ENCODE measurements at regions not wholly inside any gene's neighbourhood (a gene's known extent, or its start where the extent isn't known, plus 50 kb on each side); places are given as distances from the start of the nearest gene placed in this dataset.

DNA sequence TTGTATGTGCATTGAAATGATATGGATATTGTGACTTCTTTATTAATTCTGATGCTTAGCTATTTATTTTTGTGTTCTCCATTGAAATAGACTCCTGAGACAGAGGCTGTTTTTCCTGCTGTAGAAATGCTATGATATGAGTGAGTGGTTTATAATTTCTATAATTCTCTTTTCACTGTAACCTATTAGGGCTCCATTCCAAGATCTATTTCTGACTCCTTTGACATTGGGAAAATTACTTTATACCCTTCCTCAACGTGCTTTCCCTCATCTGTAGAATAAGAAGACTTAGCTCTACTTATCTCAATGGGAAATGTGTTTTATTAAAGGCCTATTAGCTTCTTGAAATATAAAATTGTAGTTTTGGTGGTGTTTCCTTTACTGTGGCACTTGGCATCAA lies 144.5 kb upstream of the RPRM start:
- intact Hi-C loops (cut with DNase I), result no loop called here
- ATAC-seq, result no peak
- no peak for DNase-seq
- H3K4me1 ChIP-seq, result no peaks in the 10 kb centered on the region
- H3K36me3 ChIP-seq, result no peaks in the 10 kb centered on the region
- H3K9me3 ChIP-seq, result peaks cover 14% of the 10 kb centered on the region
- H3K27ac ChIP-seq, result no peak overlapping the region
- no peak overlapping the region for H3K4me3 ChIP-seq
- TF ChIP-seq, protein P1, sequence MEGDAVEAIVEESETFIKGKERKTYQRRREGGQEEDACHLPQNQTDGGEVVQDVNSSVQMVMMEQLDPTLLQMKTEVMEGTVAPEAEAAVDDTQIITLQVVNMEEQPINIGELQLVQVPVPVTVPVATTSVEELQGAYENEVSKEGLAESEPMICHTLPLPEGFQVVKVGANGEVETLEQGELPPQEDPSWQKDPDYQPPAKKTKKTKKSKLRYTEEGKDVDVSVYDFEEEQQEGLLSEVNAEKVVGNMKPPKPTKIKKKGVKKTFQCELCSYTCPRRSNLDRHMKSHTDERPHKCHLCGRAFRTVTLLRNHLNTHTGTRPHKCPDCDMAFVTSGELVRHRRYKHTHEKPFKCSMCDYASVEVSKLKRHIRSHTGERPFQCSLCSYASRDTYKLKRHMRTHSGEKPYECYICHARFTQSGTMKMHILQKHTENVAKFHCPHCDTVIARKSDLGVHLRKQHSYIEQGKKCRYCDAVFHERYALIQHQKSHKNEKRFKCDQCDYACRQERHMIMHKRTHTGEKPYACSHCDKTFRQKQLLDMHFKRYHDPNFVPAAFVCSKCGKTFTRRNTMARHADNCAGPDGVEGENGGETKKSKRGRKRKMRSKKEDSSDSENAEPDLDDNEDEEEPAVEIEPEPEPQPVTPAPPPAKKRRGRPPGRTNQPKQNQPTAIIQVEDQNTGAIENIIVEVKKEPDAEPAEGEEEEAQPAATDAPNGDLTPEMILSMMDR (IDR thresholded peaks at IDR 0.05), result no peak
- H3K27me3 ChIP-seq (ENCODE audit: low read depth), result no peaks in the 10 kb centered on the region

DNA sequence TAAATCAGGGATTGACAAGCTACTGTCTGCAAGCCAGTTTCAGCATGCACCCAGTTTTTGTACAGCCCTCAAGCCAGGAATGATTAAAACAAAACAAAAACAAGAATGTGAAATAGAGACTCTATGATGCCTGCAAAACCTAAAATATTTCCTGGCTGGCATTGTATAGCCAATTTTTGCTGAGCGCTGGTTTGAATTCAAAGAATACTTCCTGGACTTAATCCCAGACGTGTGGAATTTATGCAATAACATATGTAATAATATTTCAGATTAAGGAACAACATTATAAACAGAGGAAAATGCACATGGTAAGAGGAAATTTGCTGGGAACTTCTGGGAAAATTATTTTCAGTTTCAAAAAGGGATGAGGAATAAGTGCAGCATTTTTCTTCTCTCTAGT lies 148.1 kb upstream of the RPRM start:
- Histone ChIP-seq H3K36me3 (no peaks in the 10 kb centered on the region), H3K4me3 (no peak overlapping the region), H3K27me3 (ENCODE audit: low read depth) (no peaks in the 10 kb centered on the region), H3K4me1 (no peaks in the 10 kb centered on the region), H3K27ac (no peak overlapping the region), H3K9me3 (no peaks in the 10 kb centered on the region)
- TF ChIP-seq, protein P1 (IDR thresholded peaks at IDR 0.05), result no peak
- intact Hi-C loops (cut with DNase I), result no loop called here
- DNase-seq (no peak), ATAC-seq (no peak)

DNA sequence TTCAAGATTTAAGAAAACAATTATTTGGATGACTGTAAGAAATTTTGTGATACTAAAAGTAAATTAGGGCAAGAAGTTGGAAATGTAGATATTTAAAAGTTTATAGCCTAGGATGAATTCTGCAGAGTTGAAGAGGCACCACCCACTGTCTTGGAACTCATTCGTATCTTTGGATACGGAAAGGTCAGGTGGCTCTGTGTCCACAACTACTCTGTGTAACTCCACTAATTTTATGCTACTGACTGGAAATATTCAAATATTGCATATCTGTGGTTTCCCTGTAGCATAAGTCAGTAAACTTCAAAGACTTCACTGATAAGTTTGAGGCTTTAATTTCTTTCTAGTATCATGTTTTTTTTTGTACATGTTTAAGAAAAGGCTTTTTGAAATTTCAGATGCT lies 156.9 kb upstream of the RPRM start:
- no peak for ATAC-seq

DNA sequence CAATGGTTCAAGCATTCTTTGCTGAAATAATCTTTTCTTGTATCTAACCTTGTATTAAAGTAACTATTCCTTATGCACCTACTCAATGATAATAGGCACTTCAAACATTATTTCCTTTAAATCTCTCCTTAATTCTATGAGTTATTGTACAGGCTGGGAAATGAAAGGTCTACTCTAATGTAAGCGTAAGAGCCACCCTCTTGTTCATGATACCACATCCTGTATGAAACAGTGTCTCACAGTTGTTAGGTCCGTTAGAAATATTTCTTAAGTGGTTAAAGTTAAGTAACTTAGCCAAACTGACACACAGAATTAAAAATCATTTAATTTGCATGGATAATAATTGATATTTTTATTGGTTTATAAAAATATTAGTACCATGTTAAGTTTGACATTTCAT lies 162.5 kb upstream of the RPRM start:
- intact Hi-C loops (cut with DNase I), result no loop called here
- TF ChIP-seq, protein P1 (IDR thresholded peaks at IDR 0.05), result no peak
- Histone ChIP-seq H3K4me1 (no peaks in the 10 kb centered on the region), H3K27ac (no peak overlapping the region), H3K36me3 (no peaks in the 10 kb centered on the region), H3K4me3 (no peak overlapping the region), H3K27me3 (ENCODE audit: low read depth) (no peaks in the 10 kb centered on the region), H3K9me3 (no peaks in the 10 kb centered on the region)
- DNase-seq, result no peak
- no peak for ATAC-seq

More for the DNA sequence above, 156.9 kb upstream of the RPRM start:
- Histone ChIP-seq H3K4me3 (no peak overlapping the region), H3K4me1 (no peaks in the 10 kb centered on the region), H3K27ac (no peak overlapping the region), H3K36me3 (no peaks in the 10 kb centered on the region), H3K27me3 (ENCODE audit: low read depth) (no peaks in the 10 kb centered on the region), H3K9me3 (no peaks in the 10 kb centered on the region)
- DNase-seq, result no peak
- intact Hi-C loops (cut with DNase I), result no loop called here
- TF ChIP-seq, protein P1 (IDR thresholded peaks at IDR 0.05), result no peak

DNA sequence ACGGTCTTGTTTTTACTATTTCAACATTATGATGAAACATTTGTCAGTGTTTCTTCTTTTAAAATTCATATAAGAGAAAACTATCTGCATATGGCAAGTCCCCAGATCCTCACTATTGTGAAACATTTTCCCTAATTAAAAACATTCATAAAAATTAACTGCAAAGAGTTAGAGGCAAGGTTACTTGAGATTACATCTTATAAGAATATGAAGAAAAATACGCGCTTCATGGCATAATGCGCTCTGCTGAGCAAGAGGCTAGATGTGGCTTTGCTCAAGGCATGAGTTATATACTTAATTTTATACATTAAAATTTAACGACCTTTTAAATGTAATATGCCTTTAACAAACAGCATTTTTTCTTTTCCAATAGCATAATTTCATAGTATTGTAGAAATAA lies 166.4 kb upstream of the RPRM start:
- TF ChIP-seq, protein P1 (IDR thresholded peaks at IDR 0.05), result no peak
- ATAC-seq, result no peak
- intact Hi-C loops (cut with DNase I), result no loop called here

DNA sequence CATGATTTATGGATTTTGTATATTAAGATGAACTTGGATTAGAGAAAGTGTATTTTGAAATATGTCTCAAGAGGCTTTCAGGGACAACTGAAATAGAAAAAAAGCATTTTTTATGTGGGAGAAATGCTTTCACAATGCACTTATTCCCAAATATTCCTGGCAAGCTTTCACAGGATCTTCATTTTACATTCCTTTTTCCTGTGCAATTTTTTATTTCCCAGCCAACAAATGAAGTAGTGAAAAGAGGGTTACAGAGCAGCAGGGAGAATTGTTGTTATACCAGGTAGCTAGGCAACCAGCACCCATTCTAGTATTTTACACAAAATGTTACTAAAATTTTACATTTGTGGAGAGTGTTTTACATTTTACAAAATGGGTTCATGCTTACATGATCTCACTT lies 167.0 kb upstream of the RPRM start:
- Histone ChIP-seq H3K4me3 (no peak overlapping the region), H3K27me3 (ENCODE audit: low read depth) (no peaks in the 10 kb centered on the region), H3K4me1 (no peaks in the 10 kb centered on the region), H3K27ac (no peak overlapping the region), H3K9me3 (no peaks in the 10 kb centered on the region), H3K36me3 (no peaks in the 10 kb centered on the region)
- intact Hi-C loops (cut with DNase I), result no loop called here
- no peak for ATAC-seq
- DNase-seq, result no peak
- TF ChIP-seq, protein P1 (IDR thresholded peaks at IDR 0.05), result no peak

More for the DNA sequence above, 166.4 kb upstream of the RPRM start:
- DNase-seq, result no peak
- Histone ChIP-seq H3K4me3 (no peak overlapping the region), H3K27ac (no peak overlapping the region), H3K4me1 (no peaks in the 10 kb centered on the region), H3K9me3 (no peaks in the 10 kb centered on the region), H3K27me3 (ENCODE audit: low read depth) (no peaks in the 10 kb centered on the region), H3K36me3 (no peaks in the 10 kb centered on the region)

All from lower lobe of right lung (tissue), 2 donors.